Vagina (tissue), 2 donors: ENCODE measurements at regions not wholly inside any gene's neighbourhood (a gene's known extent, or its start where the extent isn't known, plus 50 kb on each side); places are given as distances from the start of the nearest gene placed in this dataset.
A peak's percentile ranks its signal among the peaks of the same experiment; 100 is the strongest.

ENCODE experiments used
- DNase-seq, 2 donors: peaks; one replicate each; pipeline ENCODE4 v3.0.0-alpha.2; 2017; ENCODE audit errors: extremely low spot score in 2 of 2
- H3K27ac ChIP-seq: fragments of 200-600 bp; sonication (generic); one replicate; pipeline ENCODE4 v1.5.1; 2019
- H3K27me3 ChIP-seq: fragments of 200-600 bp; sonication (generic); one replicate; pipeline ENCODE4 v1.5.1; 2019
- H3K36me3 ChIP-seq, 2 donors: fragments of 200-600 bp; sonication (generic); one replicate each; pipeline ENCODE4 v1.5.1; 2017 to 2019
- H3K4me1 ChIP-seq: fragments of 200-600 bp; sonication (generic); one replicate; pipeline ENCODE4 v1.5.1; 2019
- H3K4me3 ChIP-seq, 2 donors: fragments of 200-600 bp; sonication (generic); 1 replicate in 1 of 2; 2 replicates in 1 of 2; pipeline ENCODE4 v1.5.1; 2016 to 2019
- H3K9me3 ChIP-seq: fragments of 200-600 bp; sonication (generic); one replicate; pipeline ENCODE4 v1.5.1; 2019
- CTCF ChIP-seq, 3 experiments: fragments of 450-650 bp in 2 of 3; fragments of 200-600 bp in 1 of 3; sonication (generic) in 1 of 3; IDR thresholded peaks; one replicate each; pipeline ENCODE4 v1.5.1; 2017 to 2019; ENCODE audit warnings: antibody characterized with exemption in 3 of 3, mild to moderate bottlenecking in 2 of 3, moderate library complexity in 2 of 3
- POLR2A ChIP-seq, 2 donors: fragments of 450-650 bp; IDR thresholded peaks; one replicate each; pipeline ENCODE4 v1.6.1; 2017; ENCODE audit warnings: antibody characterized with exemption in 2 of 2, mild to moderate bottlenecking in 2 of 2, moderate library complexity in 2 of 2
- POLR2AphosphoS5 ChIP-seq, 2 donors: sonication (generic); formaldehyde crosslinking; IDR thresholded peaks; one replicate each; pipeline ENCODE4 v1.9.0; 2017; ENCODE audit warnings: antibody characterized with exemption in 2 of 2, mild to moderate bottlenecking in 2 of 2, low read depth in 1 of 2; ENCODE audit not compliant: insufficient read depth in 1 of 2
- intact Hi-C: fragments of 100-400 bp; cut with DNase I; formaldehyde crosslinking; loops from one replicate; pipeline ENCODE4 v1.15.1; 2023

GRCh38 chr1:229003233-229004031, 267.5 kb upstream of the RAB4A start:
- H3K27me3 ChIP-seq = no peaks in the 10 kb centered on the region
- no peak overlapping the region for H3K4me3 ChIP-seq
- no peaks in the 10 kb centered on the region for H3K4me1 ChIP-seq
- H3K9me3 ChIP-seq = no peaks in the 10 kb centered on the region
- no peaks in the 10 kb centered on the region for H3K36me3 ChIP-seq
- H3K27ac ChIP-seq = no peak overlapping the region
- TF ChIP-seq POLR2AphosphoS5 (IDR thresholded peaks at IDR 0.05; ENCODE audit: insufficient read depth in 1 of 2, low read depth in 1 of 2) (no peak), POLR2A (IDR thresholded peaks at IDR 0.05) (no peak), CTCF (IDR thresholded peaks at IDR 0.05) (no peak)
- peak; percentile 49 to 58 for DNase-seq
- intact Hi-C loops = no loop called here

GRCh38 chr1:229004066-229004833, 266.7 kb upstream of the RAB4A start:
- DNase-seq = peak; percentile 58 to 81
- no peaks in the 10 kb centered on the region for H3K9me3 ChIP-seq
- H3K4me3 ChIP-seq = no peak overlapping the region
- H3K27me3 ChIP-seq = no peaks in the 10 kb centered on the region
- TF ChIP-seq CTCF (IDR thresholded peaks at IDR 0.05) (no peak), POLR2AphosphoS5 (IDR thresholded peaks at IDR 0.05; ENCODE audit: insufficient read depth in 1 of 2, low read depth in 1 of 2) (no peak), POLR2A (IDR thresholded peaks at IDR 0.05) (no peak)
- H3K36me3 ChIP-seq = no peaks in the 10 kb centered on the region
- H3K4me1 ChIP-seq = no peaks in the 10 kb centered on the region
- intact Hi-C loops = no loop called here
- no peak overlapping the region for H3K27ac ChIP-seq

- H3K4me1 ChIP-seq = no peaks in the 10 kb centered on the region
- no peaks in the 10 kb centered on the region for H3K27me3 ChIP-seq
- H3K36me3 ChIP-seq = no peaks in the 10 kb centered on the region
- no peaks in the 10 kb centered on the region for H3K9me3 ChIP-seq
- DNase-seq = peak; percentile 34 to 81
- intact Hi-C loops = no loop called here
- H3K4me3 ChIP-seq = no peak overlapping the region
- no peak overlapping the region for H3K27ac ChIP-seq
- no peak for TF ChIP-seq POLR2AphosphoS5 (IDR thresholded peaks at IDR 0.05; ENCODE audit: insufficient read depth in 1 of 2, low read depth in 1 of 2)
- TF ChIP-seq POLR2A (IDR thresholded peaks at IDR 0.05) = no peak
- TF ChIP-seq CTCF (IDR thresholded peaks at IDR 0.05) = no peak
Observed at GRCh38 chr1:229005097-229005496, 265.8 kb upstream of the RAB4A start.

GRCh38 chr1:229005556-229005955, 265.4 kb upstream of the RAB4A start:
- Histone ChIP-seq H3K9me3 (no peaks in the 10 kb centered on the region), H3K36me3 (no peaks in the 10 kb centered on the region), H3K27me3 (no peaks in the 10 kb centered on the region), H3K27ac (no peak overlapping the region), H3K4me3 (no peak overlapping the region), H3K4me1 (no peaks in the 10 kb centered on the region)
- intact Hi-C loops = no loop called here
- DNase-seq = peak; percentile 46 to 76
- TF ChIP-seq POLR2AphosphoS5 (IDR thresholded peaks at IDR 0.05; ENCODE audit: insufficient read depth in 1 of 2, low read depth in 1 of 2) (no peak), POLR2A (IDR thresholded peaks at IDR 0.05) (no peak), CTCF (IDR thresholded peaks at IDR 0.05) (no peak)
